Fibroblast of the conjunctiva (primary cell): ENCODE measurements at regions not wholly inside any gene's neighbourhood (a gene's known extent, or its start where the extent isn't known, plus 50 kb on each side); places are given as distances from the start of the nearest gene placed in this dataset.

Experiments
- DNase-seq: peaks from one replicate; pipeline ENCODE4 v3.0.0-alpha.2; 2010; ENCODE audit warnings: low read depth

GRCh38 chr12:14153803-14154202 lies 172.4 kb upstream of the GRIN2B start:
- no peak for DNase-seq

GRCh38 chr12:14156606-14157005 lies 175.2 kb upstream of the GRIN2B start:
- DNase-seq = no peak

GRCh38 chr12:14157088-14157747 lies 175.8 kb upstream of the GRIN2B start:
- no peak for DNase-seq

GRCh38 chr12:14164266-14164665 lies 182.9 kb upstream of the GRIN2B start:
- no peak for DNase-seq

- peak; percentile 14 for DNase-seq
These were observed 185.7 kb upstream of the GRIN2B start for GRCh38 chr12:14167005-14167628.

- no peak for DNase-seq
These were observed 187.9 kb upstream of the GRIN2B start for GRCh38 chr12:14169281-14169680.

GRCh38 chr12:14171106-14171505 lies 189.7 kb upstream of the GRIN2B start:
- no peak for DNase-seq

- no peak for DNase-seq
These were observed 190.3 kb upstream of the ATF7IP start for GRCh38 chr12:14175206-14175605.

- no peak for DNase-seq
These were observed 179.9 kb upstream of the ATF7IP start for GRCh38 chr12:14185427-14186192.

- DNase-seq = no peak
These were observed 179.3 kb upstream of the ATF7IP start for GRCh38 chr12:14186193-14186502.

GRCh38 chr12:14187002-14187401 lies 178.5 kb upstream of the ATF7IP start:
- DNase-seq = no peak

- no peak for DNase-seq
These were observed 177.5 kb upstream of the ATF7IP start for GRCh38 chr12:14187966-14188365.

GRCh38 chr12:14188744-14189143 lies 176.7 kb upstream of the ATF7IP start:
- no peak for DNase-seq

GRCh38 chr12:14190694-14191093 lies 174.8 kb upstream of the ATF7IP start:
- DNase-seq = no peak

- no peak for DNase-seq
These were observed 173.9 kb upstream of the ATF7IP start for GRCh38 chr12:14191612-14192011.

GRCh38 chr12:14193639-14194038 lies 171.8 kb upstream of the ATF7IP start:
- DNase-seq = no peak

GRCh38 chr12:14194572-14194971 lies 170.9 kb upstream of the ATF7IP start:
- DNase-seq = no peak

- no peak for DNase-seq
These were observed 165.9 kb upstream of the ATF7IP start for GRCh38 chr12:14199455-14200198.

- no peak for DNase-seq
These were observed 164.9 kb upstream of the ATF7IP start for GRCh38 chr12:14200598-14200997.

GRCh38 chr12:14201291-14201690 lies 164.2 kb upstream of the ATF7IP start:
- no peak for DNase-seq

GRCh38 chr12:14207905-14208551 lies 157.5 kb upstream of the ATF7IP start:
- no peak for DNase-seq

GRCh38 chr12:14211947-14212387 lies 153.5 kb upstream of the ATF7IP start:
- DNase-seq = no peak
